Suppressor macrophage (primary cell): ENCODE measurements at regions not wholly inside any gene's neighbourhood (a gene's known extent, or its start where the extent isn't known, plus 50 kb on each side); places are given as distances from the start of the nearest gene placed in this dataset.
"Not testable (repeated sequence)": the region's sequence is repeated elsewhere in the genome, so short reads cannot be mapped to it uniquely, and the experiment has no call there.

ENCODE experiments used
- DNase-seq, 4 experiments: peaks; one replicate each; pipeline ENCODE4 v3.0.0-alpha.2; 2020 to 2022

DNA sequence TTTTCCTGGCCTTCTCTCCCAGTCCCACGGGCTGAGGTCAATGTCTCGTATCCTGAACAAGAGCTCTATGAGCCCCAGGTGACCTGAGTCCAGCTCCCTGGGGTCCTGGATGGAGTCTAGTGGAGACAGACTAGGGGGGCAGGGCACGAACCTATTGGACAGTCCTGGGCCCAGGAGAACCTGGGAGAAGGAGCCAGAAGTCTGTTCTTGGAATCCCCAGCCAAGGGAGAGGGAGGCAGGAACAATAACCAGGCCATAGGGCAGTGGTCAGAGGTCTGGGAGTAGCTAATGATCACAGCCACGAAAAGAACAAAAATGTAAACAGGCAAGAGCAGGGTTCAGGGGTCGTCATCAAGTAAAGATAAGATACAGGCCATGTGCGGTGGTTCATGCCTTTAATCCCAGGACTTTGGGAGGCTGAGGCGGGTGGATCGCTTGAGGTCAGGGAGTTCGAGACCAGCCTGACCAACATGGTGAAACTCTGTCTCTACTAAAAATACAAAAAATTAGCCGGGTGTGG, 60.8 kb downstream of the COPRS start:
- DNase-seq = no peak

DNA sequence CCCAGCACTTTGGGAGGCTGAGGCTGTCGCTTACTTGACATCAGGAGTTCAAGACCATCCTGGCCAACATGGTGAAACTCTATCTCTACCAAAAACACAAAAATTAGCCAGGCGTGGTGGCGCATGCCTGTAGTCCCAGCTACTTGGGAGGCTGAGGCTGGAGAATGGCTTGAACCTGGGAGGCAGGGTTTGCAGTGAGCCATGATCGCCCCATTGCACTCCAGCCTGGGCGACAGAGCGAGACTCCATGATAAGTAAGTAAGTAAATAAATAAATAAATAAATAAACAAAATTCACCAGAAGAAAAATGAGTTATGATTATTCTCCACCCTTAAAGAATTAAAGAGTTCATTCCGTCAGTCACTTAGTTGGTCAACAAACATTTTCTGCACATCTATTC, 63.1 kb downstream of the COPRS start:
- DNase-seq = not testable (repeated sequence)

DNA sequence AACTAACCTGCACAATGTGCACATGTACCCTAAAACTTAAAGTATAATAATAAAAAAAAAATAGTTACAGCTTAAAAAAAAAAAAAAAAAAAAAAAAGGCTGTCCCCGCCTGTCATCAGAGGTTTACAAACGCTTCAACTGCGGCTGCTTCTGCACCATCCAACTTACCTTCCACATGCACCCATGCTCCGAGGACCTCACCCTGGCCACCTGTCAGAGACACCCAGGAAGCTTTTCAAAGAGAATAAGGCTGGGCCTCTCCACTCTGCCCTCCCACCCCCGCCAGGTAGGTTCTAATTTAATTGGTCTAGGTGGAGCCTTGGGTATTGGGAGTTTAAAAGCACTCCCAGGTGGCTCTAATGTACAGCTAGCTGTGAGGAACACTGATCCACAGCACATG, 64.9 kb downstream of the COPRS start:
- DNase-seq = no peak

DNA sequence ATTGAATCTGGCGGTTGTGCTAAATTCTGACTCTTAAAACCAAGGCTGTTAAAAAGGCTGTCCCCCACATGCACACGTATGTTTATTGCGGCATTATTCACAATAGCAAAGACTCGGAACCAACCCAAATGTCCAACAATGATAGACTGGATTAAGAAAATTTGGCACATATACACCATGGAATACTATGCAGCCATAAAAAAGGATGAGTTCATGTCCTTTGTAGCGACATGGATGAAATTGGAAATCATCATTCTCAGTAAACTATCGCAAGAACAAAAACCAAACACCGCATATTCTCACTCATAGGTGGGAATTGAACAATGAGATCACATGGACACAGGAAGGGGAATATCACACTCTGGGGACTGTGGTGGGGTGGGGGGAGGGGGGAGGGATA, 65.4 kb downstream of the COPRS start:
- not testable (repeated sequence) for DNase-seq

DNA sequence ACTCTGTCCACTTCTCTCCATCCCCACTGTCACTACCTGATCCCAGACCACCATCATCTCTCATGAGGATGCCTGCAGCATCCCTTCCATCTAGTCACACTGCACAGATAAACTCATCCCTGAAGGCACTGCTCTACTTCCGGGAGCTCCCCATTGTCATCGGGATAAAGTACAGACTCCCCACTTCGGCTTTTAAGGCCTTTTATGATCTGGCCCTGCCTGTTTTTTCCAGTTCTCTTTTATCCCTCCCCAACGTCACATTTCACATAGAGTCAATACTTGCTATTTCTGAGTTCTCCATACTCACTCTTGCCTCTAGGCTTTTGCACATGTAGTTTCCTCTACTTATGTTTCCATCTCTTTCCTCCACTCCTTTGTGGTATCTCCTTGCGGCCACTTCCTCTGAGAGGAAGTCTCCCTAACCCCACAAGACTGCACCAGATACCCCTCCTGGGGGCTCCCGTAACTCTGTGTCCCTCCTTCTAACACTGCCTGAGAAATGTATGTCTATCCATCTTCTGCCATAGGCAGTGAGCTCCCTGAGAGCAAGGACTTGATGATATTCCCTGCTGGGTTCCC, 66.9 kb downstream of the COPRS start:
- no peak for DNase-seq

DNA sequence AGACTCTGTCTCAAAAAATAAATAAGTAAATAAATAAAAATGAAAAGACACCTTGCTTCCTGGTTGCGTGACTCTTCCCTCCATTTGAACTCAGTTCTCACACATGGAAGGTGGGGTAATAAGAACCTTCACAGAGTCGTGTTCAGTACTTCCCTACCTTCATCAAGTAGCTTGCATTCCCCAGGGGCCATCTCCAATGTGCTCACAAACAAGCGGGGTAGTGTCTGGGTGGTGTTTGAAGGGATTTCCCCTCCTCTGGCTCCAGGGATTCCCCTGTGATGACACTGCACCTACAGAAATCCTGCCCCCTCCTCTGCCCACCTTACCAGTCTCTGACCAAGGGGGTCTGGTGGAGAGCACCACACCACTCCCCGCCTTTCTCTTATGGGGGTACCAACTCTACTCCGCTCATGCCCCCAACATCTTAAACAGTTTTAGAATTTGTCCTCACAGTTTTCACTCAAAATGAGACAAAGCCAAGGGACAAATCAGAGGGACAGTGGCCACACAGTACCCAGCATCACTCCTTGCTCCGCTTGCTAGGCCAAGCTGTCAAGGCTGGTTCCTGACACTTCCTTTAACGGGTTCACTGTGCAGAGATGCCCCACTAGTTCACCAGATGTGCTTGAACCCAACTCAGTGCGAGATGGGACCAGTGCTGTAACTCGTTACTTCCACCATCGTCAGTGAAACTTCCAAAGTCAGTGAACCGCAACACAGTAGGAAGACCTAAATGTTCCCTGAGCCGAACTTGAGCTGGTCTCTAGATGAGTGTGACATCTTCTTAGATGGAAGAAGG, 69.1 kb downstream of the COPRS start:
- DNase-seq = no peak

DNA sequence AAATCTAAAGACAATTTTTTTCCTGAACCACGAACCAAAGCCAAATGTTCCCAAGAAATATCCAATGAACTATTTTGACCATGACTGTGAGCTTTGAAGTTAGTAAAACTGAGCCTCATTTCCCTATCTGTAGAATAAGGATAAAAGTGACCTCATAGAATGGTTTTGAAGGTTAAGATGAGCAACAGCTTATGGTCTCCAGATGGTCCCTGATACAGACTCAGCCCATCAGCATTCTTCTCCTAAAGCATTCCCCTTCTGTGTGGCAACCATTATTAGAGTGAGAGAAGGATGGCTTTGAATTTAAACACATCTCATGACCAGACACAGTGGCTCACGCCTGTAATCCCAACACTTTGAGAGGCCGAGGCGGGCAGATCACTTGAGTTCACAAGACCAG, 70.1 kb downstream of the COPRS start:
- DNase-seq = no peak

DNA sequence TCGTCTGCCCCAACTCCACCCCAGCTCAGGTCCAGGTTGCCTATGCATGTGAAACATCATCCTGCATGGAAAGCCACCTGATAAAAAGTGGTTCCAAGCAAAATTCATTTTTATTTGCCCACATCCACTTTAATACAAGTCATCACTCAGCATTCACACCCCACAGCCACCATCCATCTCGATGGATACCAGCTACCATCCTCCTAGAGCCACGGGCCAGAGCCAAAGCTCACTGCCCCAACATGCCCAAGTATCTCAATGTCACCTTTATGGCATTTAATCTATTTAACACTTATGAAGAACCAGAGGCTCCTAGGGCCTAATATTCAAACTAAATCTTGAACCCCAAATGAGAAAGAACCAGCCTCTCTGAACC, 70.5 kb downstream of the COPRS start:
- DNase-seq = no peak

DNA sequence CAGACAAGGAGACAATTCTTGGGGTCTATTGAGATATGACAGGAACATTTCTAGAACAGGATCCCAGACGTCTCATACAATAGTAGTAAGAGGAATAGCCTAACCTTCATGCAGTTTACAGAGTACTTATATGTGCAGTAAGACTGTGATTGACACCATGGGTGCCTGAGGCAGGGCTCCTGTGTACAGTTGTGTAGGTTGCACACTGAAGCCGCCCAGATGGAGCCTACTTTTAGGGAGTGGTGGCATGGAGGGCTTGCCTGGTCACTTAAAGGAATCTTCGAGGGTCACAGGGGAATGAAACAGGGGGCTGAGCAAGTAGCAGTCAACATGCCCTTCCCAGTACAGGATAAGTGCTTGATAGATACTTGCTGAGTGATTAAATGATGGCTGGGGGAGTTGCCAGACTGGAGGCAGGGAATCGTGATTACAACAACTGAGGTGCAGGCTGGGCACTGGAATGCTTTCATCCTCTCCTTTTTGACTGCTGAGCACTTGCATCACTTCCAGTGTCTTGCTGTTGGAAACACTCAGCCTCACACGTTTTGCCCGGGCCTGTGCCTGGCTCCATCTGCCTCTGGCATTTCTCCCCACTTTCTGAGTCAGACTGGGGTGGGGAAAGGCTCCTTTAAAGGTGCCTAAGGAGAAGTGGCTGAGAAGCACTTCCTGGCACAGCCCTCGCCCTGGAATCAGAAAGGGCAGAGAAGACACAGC, 71.0 kb downstream of the COPRS start:
- peak in 3 of 4 experiments; percentile 21 to 35 (median 22) for DNase-seq

DNA sequence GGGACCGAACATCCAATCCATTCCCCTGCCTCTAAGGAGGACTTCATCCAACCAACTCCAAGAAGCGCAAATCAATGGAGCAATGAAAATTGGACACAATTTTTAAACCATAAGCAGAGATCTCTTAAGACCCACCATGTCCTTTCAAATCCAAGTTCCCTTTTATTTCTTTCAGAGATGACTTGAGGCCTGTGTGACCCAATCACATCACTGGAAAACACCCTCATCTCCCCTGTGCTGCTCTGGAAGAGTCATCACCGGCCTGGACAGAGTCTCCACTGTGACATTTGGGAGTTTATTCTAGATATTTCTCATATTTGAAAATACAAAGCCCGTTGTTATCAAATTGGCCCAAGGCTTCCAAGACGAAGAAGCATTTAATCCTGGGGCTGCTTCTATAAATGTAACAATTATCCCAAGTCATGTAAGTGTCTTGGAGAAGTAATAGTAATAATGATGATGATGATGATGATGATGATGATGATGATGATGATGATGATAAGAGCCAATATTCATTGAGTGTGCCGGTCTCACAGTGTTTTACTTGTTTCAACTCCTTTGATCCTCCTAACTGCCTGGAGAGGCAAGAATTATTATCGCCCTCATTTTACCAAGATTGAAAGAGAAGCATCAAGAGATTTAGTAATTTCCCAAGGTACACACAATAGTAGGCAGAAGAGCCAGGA, 72.1 kb downstream of the COPRS start:
- peak in 3 of 4 experiments; percentile 22 to 45 (median 26) for DNase-seq

DNA sequence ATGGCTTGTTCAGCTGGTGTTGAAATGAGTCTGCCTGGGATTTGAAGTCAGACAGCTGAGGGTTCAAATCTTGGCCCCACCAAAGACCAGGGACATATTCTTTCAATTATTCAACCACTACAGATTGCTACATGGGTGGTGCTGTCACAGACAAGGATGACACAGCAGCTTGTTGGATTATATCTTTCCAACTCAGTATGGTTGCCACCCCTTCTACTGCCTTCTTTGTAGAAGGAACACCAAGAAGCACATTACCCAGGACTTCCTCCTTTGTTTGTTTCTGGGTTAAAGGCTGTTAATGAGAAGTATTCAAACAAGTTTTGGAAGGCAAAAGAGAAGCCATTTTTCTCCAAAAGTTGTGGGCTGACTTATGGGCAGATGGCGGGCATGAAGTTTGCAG, 78.6 kb downstream of the COPRS start:
- DNase-seq = peak; percentile 35 to 63 (median 48)

DNA sequence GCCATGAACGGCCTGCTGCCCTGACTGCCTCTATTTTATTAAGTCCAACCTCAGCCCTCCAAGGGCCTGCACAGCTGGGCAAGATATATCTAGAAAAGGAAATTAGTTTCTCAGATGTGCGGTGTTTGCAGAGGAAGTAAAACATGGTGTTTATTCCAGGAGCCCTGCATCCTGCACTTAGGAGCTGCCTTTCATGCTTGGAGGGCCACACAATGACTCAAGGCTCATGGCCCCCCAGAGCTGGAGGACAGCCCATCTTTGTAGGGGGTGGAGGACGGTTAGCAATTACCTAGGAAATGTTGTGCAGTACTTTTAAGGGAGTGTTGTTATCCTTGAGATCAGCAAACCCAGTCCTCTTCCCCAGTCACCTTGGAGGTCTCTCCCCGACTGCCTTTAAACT, 80.5 kb downstream of the COPRS start:
- DNase-seq = no peak

DNA sequence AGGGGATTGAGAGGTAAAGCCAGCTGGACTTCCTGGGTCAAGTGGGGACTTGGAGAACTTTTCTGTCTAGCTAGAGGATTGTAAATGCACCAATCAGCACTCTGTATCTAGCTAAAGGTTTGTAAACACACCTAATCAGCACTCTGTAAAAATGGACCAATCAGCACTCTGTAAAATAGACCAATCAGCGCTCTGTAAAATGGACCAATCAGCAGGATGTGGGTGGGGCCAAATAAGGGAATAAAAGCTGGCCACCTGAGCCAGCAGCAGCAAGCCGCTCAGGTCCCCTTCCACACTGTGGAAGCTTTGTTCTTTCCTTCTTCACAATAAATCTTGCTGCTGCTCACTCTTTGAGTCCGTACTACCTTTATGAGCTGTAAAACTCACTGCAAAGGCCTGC, 87.7 kb downstream of the COPRS start:
- DNase-seq = not testable (repeated sequence)

DNA sequence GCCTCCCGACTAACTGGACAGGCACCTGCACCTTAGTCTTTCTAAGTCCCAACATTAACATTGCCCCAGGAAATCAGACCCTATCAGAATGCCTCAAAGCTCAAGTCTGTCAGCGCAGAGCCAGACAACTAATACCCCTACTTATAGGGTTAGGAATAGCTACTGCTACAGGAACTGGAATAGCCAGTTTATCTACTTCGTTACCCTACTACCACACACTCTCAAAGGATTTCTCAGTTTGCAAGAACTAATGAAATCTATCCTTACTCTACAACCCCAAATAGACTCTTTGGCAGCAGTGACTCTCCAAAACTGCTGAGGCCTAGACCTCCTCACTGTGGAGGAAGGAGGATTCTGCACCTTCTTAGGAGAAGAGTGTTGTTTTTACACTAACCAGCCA, 88.5 kb downstream of the COPRS start:
- not testable (repeated sequence) for DNase-seq

DNA sequence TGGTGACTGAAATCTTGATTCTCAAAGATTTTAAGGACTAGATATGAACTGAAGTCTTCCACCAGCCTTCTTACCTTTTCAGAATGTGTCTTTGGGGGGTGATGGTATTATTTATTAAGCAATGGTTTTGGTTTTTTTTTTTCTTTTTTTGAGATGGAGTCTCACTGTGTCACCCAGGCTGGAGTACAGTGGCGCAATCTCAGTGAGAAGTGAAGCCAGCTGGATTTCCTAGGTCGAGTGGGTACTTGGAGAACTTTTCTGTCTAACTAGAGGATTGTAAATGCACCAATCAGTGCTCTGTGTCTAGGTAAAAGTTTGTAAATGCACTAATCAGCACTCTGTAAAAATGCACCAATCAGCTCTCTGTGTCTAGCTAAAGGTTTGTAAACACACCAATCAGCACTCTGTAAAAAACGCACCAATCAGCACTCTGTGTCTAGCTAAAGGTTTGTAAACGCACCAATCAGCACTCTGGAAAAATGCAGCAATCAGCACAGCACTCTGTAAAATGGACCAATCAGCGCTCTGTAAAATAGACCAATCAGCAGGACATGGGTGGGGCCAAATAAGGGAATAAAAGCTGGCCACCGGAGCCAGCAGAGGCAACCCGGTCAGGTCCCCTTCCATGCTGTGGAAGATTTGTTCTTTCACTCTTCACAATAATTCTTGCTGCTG, 97.1 kb downstream of the COPRS start:
- peak in 3 of 4 experiments; percentile 30 to 33 (median 32) for DNase-seq

DNA sequence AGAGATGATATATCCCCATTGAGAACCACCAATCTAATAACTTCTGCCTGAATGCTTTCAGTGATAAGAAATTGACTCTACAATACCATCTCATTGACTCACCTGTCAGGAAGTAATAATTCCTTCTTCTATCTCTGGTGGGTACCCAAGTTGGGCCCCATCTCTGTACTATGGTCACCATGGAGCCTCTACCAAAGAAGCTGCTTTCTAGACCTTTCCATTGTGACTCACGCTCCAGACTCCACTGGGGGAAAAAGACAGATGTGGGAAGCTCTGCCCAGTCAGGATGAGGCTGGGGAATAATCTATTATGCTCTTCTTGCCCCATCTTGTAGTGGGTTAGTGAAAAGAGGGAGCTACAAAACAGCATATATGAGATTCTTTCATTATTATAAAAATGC, 100.4 kb downstream of the COPRS start:
- no peak for DNase-seq

DNA sequence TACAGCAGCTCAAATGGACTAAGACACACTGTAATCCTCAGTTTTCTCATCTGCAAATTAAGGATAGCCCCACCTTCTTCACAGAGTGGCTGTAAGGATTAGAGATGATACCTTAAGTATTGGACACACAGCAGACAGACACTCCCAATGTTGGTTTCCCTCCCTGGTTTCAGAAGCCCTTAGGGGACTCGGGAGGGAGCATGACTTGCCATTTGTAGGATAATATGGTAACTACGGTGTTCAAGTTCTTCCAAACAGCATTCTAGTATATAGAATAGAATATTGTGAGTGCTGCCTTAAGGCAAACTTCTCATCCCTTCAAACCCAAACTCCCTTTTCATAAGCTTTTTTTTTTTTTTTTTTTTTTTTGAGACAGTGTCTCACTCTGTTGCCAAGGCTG, 101.9 kb downstream of the COPRS start:
- DNase-seq = no peak

DNA sequence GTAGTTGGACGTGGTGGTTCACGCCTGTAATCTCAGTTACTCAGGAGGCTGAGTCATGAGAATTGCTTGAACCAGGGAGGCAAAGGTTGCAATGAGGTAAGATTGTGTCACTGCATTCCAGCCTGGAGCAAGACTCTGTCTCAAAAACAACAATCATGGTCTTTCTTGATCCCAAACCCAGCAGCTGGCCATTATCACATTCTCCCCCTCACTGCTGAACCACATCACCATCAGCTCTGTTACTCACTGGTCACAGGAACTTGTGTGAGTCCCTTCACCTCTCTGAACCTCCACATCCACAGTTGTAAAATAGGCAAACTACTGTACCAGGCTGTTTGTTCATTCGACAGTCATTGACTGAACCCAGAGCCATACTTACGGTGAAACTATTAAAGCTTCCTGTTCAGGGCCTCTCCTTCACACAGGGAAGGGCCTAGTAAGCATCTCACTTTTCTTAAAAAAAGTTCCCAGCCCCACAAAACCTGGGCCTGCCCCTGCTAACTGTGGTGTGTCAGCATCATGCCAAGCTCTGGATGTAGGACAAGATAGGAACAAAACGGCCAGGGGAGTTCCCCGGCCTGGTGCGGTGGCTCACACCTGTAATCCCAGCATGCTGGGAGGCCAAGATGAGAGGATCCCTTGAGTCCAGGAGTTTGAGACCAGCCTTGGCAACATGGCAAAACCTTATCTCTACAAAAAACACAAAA, 104.7 kb downstream of the COPRS start:
- DNase-seq = no peak

DNA sequence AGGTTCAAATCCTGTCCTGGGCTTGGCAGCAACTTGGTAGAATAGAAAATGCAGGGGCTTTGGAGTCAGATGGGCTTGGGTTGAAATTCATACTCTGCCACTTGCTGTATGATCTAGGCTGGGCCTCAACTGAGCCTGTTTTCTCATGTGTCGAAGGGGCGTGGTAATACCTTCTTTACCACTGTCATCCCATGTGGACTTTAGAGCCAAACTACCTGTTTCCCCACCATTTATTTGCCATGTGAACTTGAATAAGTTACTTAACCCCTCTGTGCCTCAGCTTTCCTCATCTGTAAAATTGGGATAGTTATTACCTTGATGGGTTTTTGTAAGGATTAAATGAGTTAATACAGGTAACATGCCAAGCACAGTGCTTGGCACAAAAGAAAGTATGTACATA, 106.0 kb downstream of the COPRS start:
- no peak for DNase-seq

DNA sequence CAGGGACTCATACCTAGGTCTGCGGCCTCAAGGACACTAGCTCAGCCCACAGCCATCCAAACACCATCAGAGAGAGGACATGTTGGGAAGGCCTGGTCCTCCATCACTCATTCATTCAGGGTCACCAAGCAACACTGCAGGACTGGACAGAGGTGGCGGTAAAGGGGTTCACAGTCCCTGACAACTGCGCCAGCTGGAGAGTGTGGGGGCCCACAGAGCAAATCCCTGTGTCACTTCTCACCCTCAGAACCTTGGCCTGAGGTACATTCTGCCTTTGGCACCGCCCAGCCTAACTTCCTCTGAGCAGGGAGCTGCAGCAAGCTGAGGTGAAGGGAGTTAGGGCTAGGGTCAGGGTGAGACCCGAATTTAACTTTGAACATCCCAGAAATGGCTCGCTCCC, 106.5 kb downstream of the COPRS start:
- DNase-seq = no peak

DNA sequence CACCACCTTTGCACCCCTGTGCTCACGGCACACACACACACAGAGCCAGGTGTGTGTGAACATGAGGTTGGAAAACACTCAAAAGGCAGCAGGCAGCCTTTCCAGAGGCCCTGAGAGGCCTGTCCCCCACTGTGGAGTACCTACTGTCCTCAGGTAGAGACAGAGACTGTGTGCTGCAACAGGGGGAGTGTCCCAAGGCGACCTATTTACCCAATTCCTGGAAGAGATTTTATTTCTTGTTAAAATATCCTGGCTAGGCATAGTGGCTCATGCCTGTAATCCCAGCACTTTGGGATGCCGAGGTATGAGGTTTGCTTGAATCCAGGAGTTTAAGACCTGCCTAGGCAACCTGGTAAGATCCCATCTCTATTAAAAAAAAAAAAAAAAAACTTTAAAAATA, 108.5 kb downstream of the COPRS start:
- no peak for DNase-seq

DNA sequence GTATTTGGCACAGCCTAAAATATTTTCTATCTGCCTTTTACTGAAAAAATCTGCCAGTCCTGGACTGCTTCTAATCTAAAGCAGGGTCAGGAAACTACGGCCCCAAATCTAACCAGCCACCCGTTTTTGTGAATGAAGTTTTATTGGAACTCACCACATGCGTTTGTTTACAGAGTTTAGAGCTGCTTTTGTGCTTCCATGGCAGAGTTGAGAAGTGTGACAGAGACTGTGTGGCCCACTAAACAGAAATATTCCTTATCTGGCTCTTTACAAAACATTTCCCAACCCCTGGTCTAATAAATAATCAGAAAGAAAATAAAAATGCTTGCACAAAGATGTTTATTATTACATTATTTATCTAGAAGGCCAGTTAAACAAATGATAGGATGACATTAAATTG, 110.2 kb downstream of the COPRS start:
- DNase-seq = no peak
